GM23338 (cell line): ENCODE measurements at regions not wholly inside any gene's neighbourhood (a gene's known extent, or its start where the extent isn't known, plus 50 kb on each side); places are given as distances from the start of the nearest gene placed in this dataset.

ENCODE experiments used
- ATAC-seq: fragments of 200-7000 bp; cut with Tn5 transposase; 3 replicates; pipeline ENCODE4 v1.9.1; 2020
- DNase-seq: peaks from one replicate; pipeline ENCODE4 v3.0.0-alpha.2; 2015; ENCODE audit warnings: low spot score
- H2AFZ ChIP-seq: fragments of 200-600 bp; sonication (generic); 2 replicates; pipeline ENCODE4 v1.8.0; 2016; ENCODE audit warnings: antibody characterized with exemption, mild to moderate bottlenecking, moderate library complexity
- H3F3A ChIP-seq: fragments of 200-600 bp; sonication (generic); replicated peaks from 2 replicates; pipeline ENCODE4 v1.8.0; 2017; ENCODE audit warnings: antibody characterized with exemption, mixed run types, low read depth
- H3K27ac ChIP-seq: fragments of 200-600 bp; sonication (generic); 2 replicates; pipeline ENCODE4 v1.6.1; 2016; ENCODE audit warnings: low read depth
- H3K27me3 ChIP-seq: fragments of 200-600 bp; sonication (generic); 2 replicates; pipeline ENCODE4 v1.8.0; 2016; ENCODE audit warnings: mild to moderate bottlenecking, mixed run types, moderate library complexity; ENCODE audit not compliant: insufficient read depth
- H3K36me3 ChIP-seq: fragments of 200-600 bp; sonication (generic); 2 replicates; pipeline ENCODE4 v1.8.0; 2016; ENCODE audit warnings: mild to moderate bottlenecking; ENCODE audit not compliant: insufficient read depth
- H3K4me1 ChIP-seq: fragments of 200-600 bp; sonication (generic); 2 replicates; pipeline ENCODE4 v1.8.0; 2016; ENCODE audit warnings: mild to moderate bottlenecking, moderate library complexity; ENCODE audit not compliant: insufficient read depth
- H3K4me2 ChIP-seq: fragments of 200-600 bp; sonication (generic); 2 replicates; pipeline ENCODE4 v1.7.1; 2017; ENCODE audit warnings: mixed run types
- H3K4me3 ChIP-seq: fragments of 200-600 bp; sonication (generic); 2 replicates; pipeline ENCODE4 v1.6.1; 2016; ENCODE audit warnings: mixed run types
- H3K79me2 ChIP-seq: fragments of 200-600 bp; sonication (generic); replicated peaks from 2 replicates; pipeline ENCODE4 v1.8.0; 2017; ENCODE audit warnings: mild to moderate bottlenecking; ENCODE audit not compliant: insufficient read depth
- H3K9me2 ChIP-seq: fragments of 200-600 bp; sonication (generic); 2 replicates; pipeline ENCODE4 v1.8.0; 2017; ENCODE audit not compliant: insufficient read depth
- H4K20me1 ChIP-seq: fragments of 200-600 bp; sonication (generic); replicated peaks from 2 replicates; pipeline ENCODE4 v1.8.0; 2017; ENCODE audit warnings: mild to moderate bottlenecking; ENCODE audit not compliant: insufficient read depth
- H3K27ac Mint-ChIP-seq: 2 replicates; pipeline ENCODE4 v1.8.0; 2020; ENCODE audit warnings: inconsistent platforms, mild to moderate bottlenecking, moderate library complexity, mixed read lengths
- H3K27me3 Mint-ChIP-seq: 3 replicates; pipeline ENCODE4 v1.8.0; 2022; ENCODE audit warnings: low read depth, mild to moderate bottlenecking, moderate library complexity, mixed read lengths, inconsistent platforms; ENCODE audit not compliant: insufficient read depth, poor library complexity
- H3K36me3 Mint-ChIP-seq: 3 replicates; pipeline ENCODE4 v1.8.0; 2021; ENCODE audit warnings: low read depth, mild to moderate bottlenecking, inconsistent platforms, moderate library complexity, mixed read lengths
- H3K4me1 Mint-ChIP-seq: 3 replicates; pipeline ENCODE4 v1.8.0; 2020; ENCODE audit warnings: mild to moderate bottlenecking, inconsistent platforms, mixed read lengths
- H3K4me3 Mint-ChIP-seq: 3 replicates; pipeline ENCODE4 v1.8.0; 2021; ENCODE audit warnings: moderate library complexity, mild to moderate bottlenecking, inconsistent platforms, mixed read lengths
- H3K9me3 Mint-ChIP-seq: 3 replicates; pipeline ENCODE4 v1.8.0; 2020; ENCODE audit warnings: moderate library complexity, mild to moderate bottlenecking, inconsistent platforms, mixed read lengths
- CREB1 ChIP-seq: fragments of 250-450 bp; sonication (Bioruptor Pico); IDR thresholded peaks from 2 replicates; pipeline ENCODE4 v1.5.0; 2020; ENCODE audit warnings: low read depth, mild to moderate bottlenecking, moderate library complexity
- CTCF ChIP-seq, 2 experiments: fragments of 200-600 bp in 1 of 2; sonication (generic) in 1 of 2; conservative IDR thresholded peaks; 2 replicates each; pipeline versions ENCODE4 v1.5.1 to v1.6.1; 2016 to 2017; ENCODE audit warnings: antibody characterized with exemption in 2 of 2, low read depth in 2 of 2, mild to moderate bottlenecking in 2 of 2, moderate library complexity in 1 of 2
- EZH2 ChIP-seq: fragments of 200-600 bp; sonication (generic); IDR thresholded peaks from one replicate; pipeline ENCODE4 v1.8.0; 2017; ENCODE audit warnings: antibody characterized with exemption, mild to moderate bottlenecking, low read depth; ENCODE audit not compliant: unreplicated experiment
- EZH2phosphoT487 ChIP-seq: fragments of 200-600 bp; sonication (generic); IDR thresholded peaks from one replicate; pipeline ENCODE4 v1.8.1; 2018; ENCODE audit warnings: antibody characterized with exemption; ENCODE audit not compliant: unreplicated experiment
- JUNB ChIP-seq: IDR thresholded peaks from one replicate; pipeline ENCODE4 v1.6.1; 2016; ENCODE audit warnings: antibody characterized with exemption; ENCODE audit not compliant: unreplicated experiment
- NANOG ChIP-seq: IDR thresholded peaks from 2 replicates; pipeline ENCODE4 v1.6.1; 2016; ENCODE audit warnings: antibody characterized with exemption, borderline replicate concordance
- POLR2AphosphoS5 ChIP-seq: IDR thresholded peaks from 2 replicates; pipeline ENCODE4 v1.6.1; 2016; ENCODE audit warnings: antibody characterized with exemption, low read depth
- REST ChIP-seq: IDR thresholded peaks from one replicate; pipeline ENCODE4 v1.6.1; 2018; ENCODE audit warnings: antibody characterized with exemption; ENCODE audit not compliant: unreplicated experiment
- STAT1 ChIP-seq: IDR thresholded peaks from one replicate; pipeline ENCODE4 v1.6.1; 2016; ENCODE audit warnings: antibody characterized with exemption; ENCODE audit not compliant: unreplicated experiment
- ZNF114 ChIP-seq: fragments of 250-450 bp; sonication (Bioruptor Pico); IDR thresholded peaks from 2 replicates; pipeline ENCODE4 v1.5.0; 2020; ENCODE audit warnings: mild to moderate bottlenecking, moderate library complexity
- ZNF331 ChIP-seq: fragments of 250-450 bp; sonication (Bioruptor Pico); IDR thresholded peaks from 2 replicates; pipeline ENCODE4 v1.5.0; 2020; ENCODE audit warnings: low read depth, mild to moderate bottlenecking, moderate library complexity
- TF ChIP-seq, protein P1 (sequence below): IDR thresholded peaks from 2 replicates; pipeline ENCODE4 v1.6.1; 2016; ENCODE audit warnings: antibody characterized with exemption

- TF ChIP-seq CTCF (conservative IDR thresholded peaks at IDR 0.05; ENCODE audit: low read depth in 2 of 2) (no peak), ZNF331 (CRISPR knock-in tag) (no peak)
Measured at GRCh38 chr9:12289711-12290110, 403.5 kb upstream of the TYRP1 start (continued).

DNA sequence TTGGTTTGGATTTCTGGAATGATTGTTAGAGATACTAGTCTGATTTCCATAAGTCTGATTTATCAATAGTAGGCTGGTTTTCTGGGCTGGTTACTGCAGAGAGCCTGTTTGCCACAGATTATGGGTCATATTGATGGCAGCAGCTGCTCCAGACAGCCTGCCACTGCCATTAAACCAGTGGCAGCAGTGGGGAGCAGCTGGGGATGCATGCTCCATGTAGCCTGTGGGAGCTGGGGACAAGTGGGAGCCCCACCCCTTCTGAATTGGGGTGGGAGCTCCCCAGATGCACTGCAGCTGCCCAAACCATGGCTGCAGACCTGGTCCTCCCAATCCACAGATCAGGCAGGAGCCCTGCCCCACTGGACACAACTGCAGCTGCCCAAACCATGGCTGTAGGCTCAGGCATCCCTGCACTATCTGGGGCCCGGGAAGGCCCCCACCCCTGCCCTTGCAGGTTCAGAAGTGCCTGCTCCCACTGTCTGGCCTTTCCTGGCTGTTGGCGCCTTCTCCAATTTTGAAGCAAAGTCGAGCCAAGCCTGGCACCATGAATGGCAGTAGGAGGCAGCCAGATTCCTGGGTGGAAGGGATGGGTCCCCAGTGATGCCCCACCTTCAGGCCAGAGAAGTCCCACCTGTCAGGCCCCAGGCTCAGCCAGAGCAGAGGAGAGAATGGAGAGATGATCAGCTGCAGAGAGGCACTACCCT is 402.9 kb upstream of the TYRP1 start:
- Histone ChIP-seq H3K79me2 (no peaks in the 10 kb centered on the region), H2AFZ (no peak overlapping the region), H3K9me2 (no peaks in the 10 kb centered on the region; the same call in 1 of the 2 replicates), H3K4me2 (no peak overlapping the region), H3K27ac (no peak overlapping the region), H4K20me1 (no peaks in the 10 kb centered on the region), H3F3A (no peaks in the 10 kb centered on the region), H3K4me1 (0 out of 2 replicates have a peak, but pooled peaks cover 10% of the 10 kb centered on the region), H3K36me3 (no peaks in the 10 kb centered on the region), H3K4me3 (no peak overlapping the region), H3K27me3 (no peaks in the 10 kb centered on the region)
- Mint-ChIP-seq H3K27me3 (no peaks in the 10 kb centered on the region), H3K27ac (no peak overlapping the region), H3K36me3 (no peaks in the 10 kb centered on the region; the same call in 2 of the 3 replicates), H3K4me1 (peaks cover 8% of the 10 kb centered on the region), H3K9me3 (peaks cover 2% of the 10 kb centered on the region; the same call in 1 of the 3 replicates), H3K4me3 (no peak overlapping the region)
- ATAC-seq (no peak), DNase-seq (no peak)
- TF ChIP-seq, protein P1, sequence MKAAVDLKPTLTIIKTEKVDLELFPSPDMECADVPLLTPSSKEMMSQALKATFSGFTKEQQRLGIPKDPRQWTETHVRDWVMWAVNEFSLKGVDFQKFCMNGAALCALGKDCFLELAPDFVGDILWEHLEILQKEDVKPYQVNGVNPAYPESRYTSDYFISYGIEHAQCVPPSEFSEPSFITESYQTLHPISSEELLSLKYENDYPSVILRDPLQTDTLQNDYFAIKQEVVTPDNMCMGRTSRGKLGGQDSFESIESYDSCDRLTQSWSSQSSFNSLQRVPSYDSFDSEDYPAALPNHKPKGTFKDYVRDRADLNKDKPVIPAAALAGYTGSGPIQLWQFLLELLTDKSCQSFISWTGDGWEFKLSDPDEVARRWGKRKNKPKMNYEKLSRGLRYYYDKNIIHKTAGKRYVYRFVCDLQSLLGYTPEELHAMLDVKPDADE: no peak
- TF ChIP-seq POLR2AphosphoS5 (no peak), JUNB (no peak), EZH2phosphoT487 (no peak), ZNF331 (CRISPR knock-in tag) (no peak)

GRCh38 chr9:12305211-12305610 is 388.0 kb upstream of the TYRP1 start:
- Histone ChIP-seq H3K4me2 (no peak overlapping the region), H3K36me3 (no peaks in the 10 kb centered on the region), H3K4me1 (no peaks in the 10 kb centered on the region), H4K20me1 (no peaks in the 10 kb centered on the region), H3K27ac (no peak overlapping the region), H2AFZ (no peak overlapping the region), H3K27me3 (no peaks in the 10 kb centered on the region), H3K9me2 (no peaks in the 10 kb centered on the region), H3K4me3 (no peak overlapping the region), H3K79me2 (no peaks in the 10 kb centered on the region), H3F3A (no peaks in the 10 kb centered on the region)
- ATAC-seq: no peak
- no peak for DNase-seq
- H3K27ac Mint-ChIP-seq: no peak overlapping the region
- H3K36me3 Mint-ChIP-seq: peaks cover 3% of the 10 kb centered on the region; the same call in 2 of the 3 replicates
- no peaks in the 10 kb centered on the region for H3K4me1 Mint-ChIP-seq
- no peaks in the 10 kb centered on the region for H3K27me3 Mint-ChIP-seq
- peaks cover 15% of the 10 kb centered on the region for H3K9me3 Mint-ChIP-seq
- H3K4me3 Mint-ChIP-seq: no peak overlapping the region
- no peak for TF ChIP-seq POLR2AphosphoS5
- TF ChIP-seq NANOG: no peak
- no peak for TF ChIP-seq EZH2phosphoT487
- TF ChIP-seq EZH2: no peak
- TF ChIP-seq, protein P1: no peak
- no peak for TF ChIP-seq ZNF114 (CRISPR knock-in tag)
- TF ChIP-seq REST: no peak
- TF ChIP-seq JUNB: no peak
- TF ChIP-seq STAT1: no peak
- TF ChIP-seq CREB1: no peak
- TF ChIP-seq ZNF331 (CRISPR knock-in tag): no peak
